ENCODE measurements at regions not wholly inside any gene's neighbourhood (a gene's known extent, or its start where the extent isn't known, plus 50 kb on each side); places are given as distances from the start of the nearest gene placed in this dataset.

- DNase-seq (ENCODE audit: low spot score): no peak
Observed at GRCh38 chr5:2530609-2531008, 220.9 kb downstream of the IRX2 start.

DNA sequence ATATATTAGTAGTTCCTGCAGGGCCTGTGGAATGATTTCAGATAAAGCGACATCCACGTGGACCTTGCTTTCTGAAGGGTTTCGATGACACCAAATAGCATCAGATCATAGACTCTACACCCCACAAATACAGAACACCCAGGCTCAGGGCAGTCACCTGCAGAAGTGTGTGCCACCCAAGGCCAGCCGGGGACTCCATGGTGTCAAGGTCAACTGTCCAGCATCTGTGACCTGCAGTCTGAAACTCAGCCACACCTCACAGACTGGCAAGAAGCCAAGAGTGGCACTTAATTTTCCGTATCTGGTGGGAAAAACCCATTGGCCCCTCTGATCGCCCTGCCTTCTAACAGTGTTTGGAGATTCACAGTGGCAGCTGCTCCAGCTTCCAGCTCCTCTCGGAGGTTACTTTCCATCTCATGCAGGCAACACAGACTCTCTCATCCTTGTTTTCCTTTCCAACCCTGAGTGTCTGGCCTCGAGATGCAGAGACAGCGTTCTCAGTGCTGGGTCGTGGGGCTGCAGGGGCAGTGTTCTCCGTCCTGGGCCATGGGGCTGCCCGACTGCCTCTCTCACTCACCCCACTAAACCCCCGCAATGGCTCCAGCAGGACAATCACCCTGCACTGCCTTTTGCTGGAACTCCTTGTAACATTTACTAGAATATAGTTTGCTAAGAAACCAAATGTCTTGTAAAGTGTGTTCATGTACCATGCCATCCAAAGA lies 221.9 kb downstream of the IRX2 start:
- no peak for DNase-seq (ENCODE audit: low spot score)

GRCh38 chr5:2525351-2525750 lies 226.1 kb downstream of the IRX2 start:
- DNase-seq (ENCODE audit: low spot score): no peak

DNA sequence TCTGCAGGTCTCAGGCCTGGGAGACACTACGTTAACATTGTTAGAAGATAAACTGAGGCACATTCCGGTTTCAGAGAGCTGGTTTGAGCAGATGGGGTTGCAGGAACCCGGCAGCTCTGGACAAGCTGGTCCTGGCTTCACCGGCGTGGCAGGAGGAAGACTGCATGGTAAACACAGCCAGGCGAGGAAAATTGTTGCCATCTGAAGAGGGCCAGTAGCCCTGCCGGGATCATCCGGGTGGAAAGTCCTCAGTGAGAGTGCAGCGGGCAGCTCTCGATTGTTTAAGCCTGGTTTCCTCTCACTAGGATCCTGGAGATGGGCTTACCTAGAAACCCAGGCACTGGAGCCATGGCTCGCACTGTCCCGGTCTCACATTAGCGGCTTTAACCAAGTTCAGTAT lies 226.9 kb downstream of the IRX2 start:
- DNase-seq (ENCODE audit: low spot score): no peak

- no peak for DNase-seq (ENCODE audit: low spot score)
Observed at GRCh38 chr5:2523180-2523579, 228.3 kb downstream of the IRX2 start.

GRCh38 chr5:2522372-2522771 lies 229.1 kb downstream of the IRX2 start:
- DNase-seq (ENCODE audit: low spot score): no peak

- DNase-seq (ENCODE audit: low spot score): no peak
Observed at GRCh38 chr5:2519153-2519552, 232.3 kb downstream of the IRX2 start.

DNA sequence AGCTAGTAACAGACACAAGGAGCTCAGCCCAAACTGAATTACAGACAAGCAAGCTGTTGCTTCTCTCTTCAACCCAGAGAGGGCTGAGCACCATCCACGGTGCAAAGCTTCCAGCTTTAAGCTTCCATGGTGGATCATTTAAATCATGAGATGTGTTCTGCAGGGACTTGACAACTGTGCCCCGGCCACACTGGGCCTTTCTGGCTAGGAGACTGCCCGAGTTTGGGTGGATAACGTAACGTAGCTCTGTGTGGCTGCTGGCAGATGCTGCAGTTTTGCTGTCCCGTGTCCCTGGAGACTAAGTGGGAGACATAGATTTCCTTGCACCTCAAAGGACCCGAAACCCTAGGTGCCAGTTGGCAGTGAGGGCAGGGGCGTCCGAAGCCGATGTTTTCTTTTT lies 234.0 kb downstream of the IRX2 start:
- DNase-seq (ENCODE audit: low spot score): no peak

DNA sequence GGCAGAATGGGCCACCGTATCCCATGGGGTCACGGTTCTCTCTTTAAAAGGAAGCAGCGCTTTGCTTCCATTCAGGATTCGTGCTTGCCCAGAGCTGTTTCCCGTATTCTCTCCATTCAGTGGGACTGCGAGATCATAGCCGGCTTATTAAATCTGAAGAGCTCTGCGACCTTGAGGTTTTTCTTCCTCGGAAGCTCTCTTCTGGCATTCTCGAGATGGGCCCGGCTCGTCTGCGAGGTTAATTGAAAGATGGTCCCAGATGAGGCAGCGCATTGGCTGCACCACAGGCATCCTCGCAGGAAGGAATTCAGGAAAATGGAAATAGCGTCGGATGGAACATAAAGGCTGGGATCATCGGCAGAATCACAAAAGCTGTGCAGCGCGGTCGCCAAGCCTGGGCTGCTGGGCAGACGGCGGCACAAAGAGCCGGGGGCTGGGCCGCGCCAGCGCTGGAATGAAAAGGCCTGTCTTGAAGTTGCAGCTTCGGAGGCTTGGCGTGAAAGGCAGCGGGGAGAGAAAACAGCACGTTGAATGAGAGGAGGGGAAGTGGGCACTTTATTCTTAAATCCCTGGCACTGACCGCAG lies 236.2 kb downstream of the IRX2 start:
- DNase-seq (ENCODE audit: low spot score): no peak

- no peak for DNase-seq (ENCODE audit: low spot score)
Observed at GRCh38 chr5:2514484-2514883, 237.0 kb downstream of the IRX2 start.

- DNase-seq (ENCODE audit: low spot score): no peak
Observed at GRCh38 chr5:2511706-2512105, 239.8 kb downstream of the IRX2 start.

GRCh38 chr5:2511126-2511525 lies 240.4 kb downstream of the IRX2 start:
- no peak for DNase-seq (ENCODE audit: low spot score)

GRCh38 chr5:2509527-2509926 lies 241.9 kb downstream of the IRX2 start:
- DNase-seq (ENCODE audit: low spot score): no peak

- no peak for DNase-seq (ENCODE audit: low spot score)
Observed at GRCh38 chr5:2508514-2508913, 243.0 kb downstream of the IRX2 start.

DNA sequence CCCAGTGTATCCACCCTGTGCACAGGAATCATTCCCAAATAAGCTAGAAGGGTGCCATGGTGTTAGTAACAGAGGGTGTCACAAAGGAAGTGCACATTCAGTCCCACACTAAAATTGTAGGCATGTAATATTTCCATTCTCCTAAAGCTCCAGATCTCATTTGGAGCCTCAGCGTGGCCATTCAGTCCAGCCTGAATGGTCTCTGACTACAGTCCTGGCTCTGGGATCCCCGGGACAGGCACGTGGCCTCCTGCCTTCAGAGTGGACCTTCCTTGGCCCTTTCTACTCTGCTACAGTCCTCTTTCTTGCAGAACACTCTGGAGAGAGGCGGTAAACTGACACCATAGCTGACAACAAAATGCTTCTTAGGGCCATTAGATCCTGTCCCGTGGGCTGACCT lies 243.9 kb downstream of the IRX2 start:
- DNase-seq (ENCODE audit: low spot score): no peak

DNA sequence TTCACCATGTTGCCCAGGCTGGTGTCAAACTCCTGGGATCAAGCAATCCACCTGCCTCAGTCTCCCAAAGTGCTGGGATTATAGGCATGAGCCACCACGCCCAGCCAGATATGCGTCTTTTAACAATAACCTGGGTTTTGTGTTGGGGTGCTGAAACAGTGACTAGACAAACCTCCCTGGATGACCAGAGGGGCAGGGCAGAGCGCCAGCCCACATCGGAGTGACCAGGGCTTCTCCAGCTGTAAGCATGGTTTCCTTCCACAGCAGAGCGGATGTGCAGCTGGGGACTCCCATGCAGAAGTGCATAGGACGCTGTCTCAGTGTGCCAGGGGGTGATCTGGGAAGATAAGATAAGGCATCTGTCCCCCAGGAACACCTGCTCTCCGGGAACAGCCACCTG lies 244.9 kb downstream of the IRX2 start:
- no peak for DNase-seq (ENCODE audit: low spot score)

DNA sequence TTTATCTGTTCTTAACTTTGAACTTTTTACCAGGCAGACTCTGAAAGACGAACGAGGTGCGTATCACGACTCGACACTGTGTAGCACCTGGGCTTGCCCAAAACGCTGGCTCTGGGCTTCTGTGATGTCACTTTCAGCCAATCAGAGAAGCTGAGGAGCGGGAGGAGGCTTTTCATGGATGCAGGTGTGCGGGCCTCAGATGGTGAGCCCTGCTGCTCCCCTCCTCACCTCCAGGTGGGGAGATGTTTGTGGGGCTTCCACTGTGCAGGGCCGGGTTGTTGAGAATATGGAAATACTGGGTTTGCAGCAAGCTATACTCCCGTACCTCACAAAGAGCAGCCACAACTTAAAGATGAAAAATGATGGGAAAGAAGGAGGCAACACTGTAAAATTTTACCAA lies 246.3 kb downstream of the IRX2 start:
- no peak for DNase-seq (ENCODE audit: low spot score)

GRCh38 chr5:2502970-2503594 lies 248.4 kb downstream of the IRX2 start:
- DNase-seq (ENCODE audit: low spot score): no peak

GRCh38 chr5:2499917-2500316 lies 251.6 kb downstream of the IRX2 start:
- DNase-seq (ENCODE audit: low spot score): no peak

DNA sequence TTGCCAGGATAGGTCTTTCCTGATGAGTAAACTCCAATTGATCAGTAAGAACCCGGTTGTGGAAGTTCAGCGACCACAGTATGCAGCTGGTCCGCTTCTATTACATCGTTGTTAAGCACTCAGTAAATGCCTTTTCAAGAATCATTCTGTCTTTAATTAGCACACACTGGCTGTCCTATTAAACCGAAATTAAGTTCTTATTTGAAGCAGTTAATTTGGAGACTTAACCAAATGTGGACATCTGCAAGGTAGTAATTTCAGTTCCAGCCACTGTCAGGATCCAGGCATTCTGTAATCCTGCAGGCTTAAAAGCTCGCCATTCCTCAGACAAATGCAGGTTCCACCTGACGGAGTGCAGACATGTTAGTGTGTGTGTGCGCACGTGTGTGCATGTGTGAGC lies 254.6 kb downstream of the IRX2 start:
- no peak for DNase-seq (ENCODE audit: low spot score)

- no peak for DNase-seq (ENCODE audit: low spot score)
Observed at GRCh38 chr5:2496126-2496525, 255.4 kb downstream of the IRX2 start.

- no peak for DNase-seq (ENCODE audit: low spot score)
Observed at GRCh38 chr5:2493356-2493755, 258.1 kb downstream of the IRX2 start.

DNA sequence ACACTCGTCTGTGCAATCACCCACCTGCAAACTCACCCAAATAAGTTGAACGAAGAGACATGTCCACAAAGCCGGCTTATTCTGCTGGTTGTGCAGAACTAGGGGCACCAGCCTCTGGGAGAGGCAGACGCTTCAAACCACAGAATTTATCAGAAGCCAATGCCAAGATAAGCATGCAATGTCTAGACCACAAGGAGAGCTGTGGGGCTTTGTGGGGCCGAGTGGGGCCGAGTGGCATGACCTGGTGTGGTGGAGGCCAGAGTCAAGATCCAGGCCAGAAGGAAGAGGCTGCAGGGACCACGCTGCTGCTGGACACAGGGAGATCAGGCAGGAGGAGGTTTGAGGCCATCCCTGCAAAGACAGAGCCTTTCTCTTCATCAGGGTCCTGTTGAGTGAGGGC lies 259.0 kb downstream of the IRX2 start:
- DNase-seq (ENCODE audit: low spot score): no peak

- DNase-seq (ENCODE audit: low spot score): no peak
Observed at GRCh38 chr5:2491846-2492245, 259.6 kb downstream of the IRX2 start.

Measured in HuH-7.5 (cell line).